GM12872 (cell line): ENCODE measurements at regions not wholly inside any gene's neighbourhood (a gene's known extent, or its start where the extent isn't known, plus 50 kb on each side); places are given as distances from the start of the nearest gene placed in this dataset.

Source experiments
- CTCF ChIP-seq: IDR thresholded peaks from 3 replicates; pipeline ENCODE4 v1.5.1; 2011; ENCODE audit warnings: low read depth, mild to moderate bottlenecking, low read length, moderate library complexity; ENCODE audit not compliant: insufficient read depth

- no peak for TF ChIP-seq CTCF
Observed at GRCh38 chr3:29137601-29138000, 143.3 kb upstream of the RBMS3 start.

GRCh38 chr3:29138171-29138570, 142.7 kb upstream of the RBMS3 start:
- no peak for TF ChIP-seq CTCF

GRCh38 chr3:29140666-29141065, 140.2 kb upstream of the RBMS3 start:
- no peak for TF ChIP-seq CTCF

- TF ChIP-seq CTCF: no peak
Observed at GRCh38 chr3:29141197-29141917, 139.5 kb upstream of the RBMS3 start.

GRCh38 chr3:29141918-29142275, 139.0 kb upstream of the RBMS3 start:
- no peak for TF ChIP-seq CTCF

GRCh38 chr3:29143151-29143550, 137.7 kb upstream of the RBMS3 start:
- TF ChIP-seq CTCF: no peak

- TF ChIP-seq CTCF: no peak
Observed at GRCh38 chr3:29144361-29144760, 136.5 kb upstream of the RBMS3 start.

GRCh38 chr3:29144807-29145206, 136.1 kb upstream of the RBMS3 start:
- TF ChIP-seq CTCF: no peak
